Stimulated activated CD4-positive, alpha-beta T cell treated with anti-CD3 and anti-CD28 coated beads, Interleukin-4, amount 100 ng/mL, for 48 hours (primary cell): ENCODE measurements at regions not wholly inside any gene's neighbourhood (a gene's known extent, or its start where the extent isn't known, plus 50 kb on each side); places are given as distances from the start of the nearest gene placed in this dataset.

Experiments used
- DNase-seq, 2 donors: peaks; one replicate each; pipeline ENCODE4 v3.0.0-alpha.2; 2020; ENCODE audit warnings: low read depth in 2 of 2

DNA sequence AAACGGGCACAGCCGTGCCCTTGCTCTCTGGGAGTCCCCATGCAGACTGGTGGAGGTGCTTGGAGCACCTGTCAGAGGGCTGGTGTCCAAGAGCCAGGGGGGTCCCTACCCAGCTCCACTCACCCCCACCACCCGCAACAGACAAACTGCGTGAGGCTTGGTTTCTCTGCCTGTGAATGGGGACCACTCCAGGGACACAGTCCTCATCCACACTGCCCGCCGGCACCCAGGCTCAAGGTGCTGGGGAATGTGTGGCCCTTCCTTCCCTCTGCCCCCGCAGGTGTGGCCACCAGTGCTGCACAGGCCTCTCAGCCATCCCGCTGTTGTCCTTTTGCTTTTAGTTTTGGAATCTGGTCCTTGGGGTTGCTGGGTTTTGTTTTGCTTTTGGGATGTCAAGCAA is 136.5 kb upstream of the ZNF236 start:
- no peak for DNase-seq

DNA sequence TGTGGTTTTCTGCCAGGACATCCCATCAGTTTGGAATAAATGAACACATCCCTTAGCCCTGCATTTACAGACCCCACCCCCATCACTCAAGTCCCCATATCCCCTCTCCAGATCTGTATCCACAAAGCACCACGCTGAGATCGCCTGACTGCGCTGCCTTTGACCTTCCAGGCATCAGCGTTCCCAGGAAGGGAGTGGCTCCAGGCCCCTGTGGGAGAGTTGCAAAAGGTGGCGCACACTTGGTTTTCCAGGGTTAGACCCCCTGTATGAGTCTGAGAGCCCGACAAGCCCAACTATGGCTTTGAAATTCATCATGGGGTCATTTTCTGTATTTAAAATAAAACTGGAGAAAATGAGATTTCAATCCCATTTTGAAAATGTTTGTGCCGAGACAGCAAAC is 137.0 kb upstream of the ZNF236 start:
- no peak for DNase-seq

GRCh38 chr18:76684265-76684664 is 138.1 kb upstream of the ZNF236 start:
- DNase-seq, result no peak

DNA sequence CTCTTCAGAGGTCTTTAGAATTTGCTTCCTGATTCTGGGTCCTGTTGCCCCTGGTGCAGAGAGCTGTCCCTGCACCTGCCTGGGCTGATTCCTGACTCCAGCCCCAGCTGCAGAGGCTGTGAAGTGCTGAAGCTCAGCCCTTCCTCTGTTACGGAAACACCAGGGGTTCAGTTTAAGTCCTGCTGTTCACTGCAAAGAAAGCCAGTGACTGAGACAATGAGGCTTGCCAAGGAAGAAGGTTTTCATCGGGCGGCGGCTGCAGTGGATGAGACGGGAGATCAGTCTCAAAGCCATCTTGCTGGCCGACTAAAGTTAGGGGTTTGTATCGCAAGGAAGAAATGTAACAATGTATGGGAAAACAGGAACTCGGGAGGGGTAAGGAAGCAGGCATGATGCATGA is 142.4 kb upstream of the ZNF236 start:
- no peak for DNase-seq

DNA sequence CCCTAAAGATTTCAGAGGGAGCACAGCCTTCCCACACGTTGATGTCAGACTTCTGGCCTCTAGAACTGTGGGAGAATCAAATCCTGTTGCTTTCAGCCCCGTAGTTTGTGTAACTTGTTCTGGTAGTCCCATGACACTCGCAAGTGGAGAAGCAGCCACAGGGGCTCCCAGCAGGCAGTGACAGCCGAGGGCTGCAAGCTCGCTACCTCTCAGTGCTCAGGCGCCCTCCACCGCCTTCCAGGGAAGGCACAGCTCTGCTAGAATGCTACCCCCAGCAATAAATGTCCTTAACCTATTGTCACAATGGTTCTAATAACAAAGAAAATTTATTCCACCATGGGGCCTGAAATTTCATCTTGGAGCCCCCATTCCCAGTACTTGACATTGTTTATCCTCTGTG is 143.1 kb upstream of the ZNF236 start:
- DNase-seq, result no peak

- no peak for DNase-seq
Measured at GRCh38 chr18:76678248-76678647, 144.1 kb upstream of the ZNF236 start.

DNA sequence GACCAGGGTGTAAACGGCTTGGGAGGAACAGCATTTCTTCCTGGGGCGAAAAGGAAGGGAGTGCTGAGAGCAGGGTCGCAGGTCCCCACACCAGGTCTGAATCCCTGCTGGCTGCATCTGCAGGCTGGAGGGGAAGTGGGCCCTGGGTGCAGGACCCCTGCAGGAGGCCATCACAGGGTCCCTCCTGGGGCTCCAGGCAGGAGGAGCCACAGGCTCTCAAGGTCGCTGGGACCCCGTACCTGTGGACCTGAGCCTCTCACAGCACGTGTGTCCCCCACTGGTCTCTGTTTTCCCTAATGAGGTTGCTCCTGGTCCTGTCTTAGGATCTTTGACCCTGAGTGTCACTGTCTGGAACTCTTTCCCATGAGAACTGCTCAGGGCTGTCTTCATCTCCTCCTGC is 147.8 kb upstream of the ZNF236 start:
- no peak for DNase-seq

DNA sequence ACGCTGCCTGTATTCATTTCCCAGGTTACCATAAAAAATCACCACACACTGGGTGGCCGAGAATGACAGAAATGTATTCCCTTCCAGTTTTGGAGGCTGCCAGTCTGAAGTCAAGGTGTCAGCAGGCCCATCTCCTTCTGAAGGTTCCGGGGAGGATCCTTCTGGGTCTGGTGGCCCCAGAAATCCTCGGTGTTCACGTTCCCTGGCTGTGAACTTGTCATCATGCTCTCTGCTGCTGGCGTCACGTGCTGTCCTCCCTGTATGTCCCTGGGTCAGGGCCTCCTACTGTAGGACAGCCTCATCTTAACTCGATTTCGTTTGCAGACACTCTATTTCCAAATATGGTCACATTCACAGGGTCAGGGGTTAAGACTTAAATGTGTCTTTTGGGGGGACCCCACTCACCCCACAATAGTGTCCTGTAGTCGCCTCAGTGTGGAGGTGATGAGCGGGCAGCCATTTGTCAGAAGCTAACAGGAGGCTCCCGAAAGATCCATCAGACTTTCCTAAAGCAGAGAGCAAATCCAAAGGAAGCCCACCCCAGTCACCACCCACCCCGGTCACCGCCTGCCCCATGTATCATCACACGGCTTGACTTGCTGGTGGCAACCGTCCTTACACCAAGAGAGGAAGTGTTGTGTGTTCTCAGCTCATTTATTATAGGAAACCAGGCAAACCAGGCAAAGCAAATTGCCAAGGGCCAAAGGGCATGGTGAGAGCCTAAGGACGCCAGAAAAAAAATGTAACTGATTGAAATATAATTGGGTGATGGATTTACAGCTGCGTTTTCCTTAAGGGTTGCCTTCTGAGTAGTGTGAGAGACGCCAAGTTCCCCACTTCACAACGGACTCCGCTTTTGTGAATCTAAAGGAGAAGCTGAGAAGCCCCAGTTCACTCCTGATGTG is 148.8 kb upstream of the ZNF236 start:
- DNase-seq, result no peak

GRCh38 chr18:76672627-76673026 is 149.7 kb upstream of the ZNF236 start:
- DNase-seq, result no peak

DNA sequence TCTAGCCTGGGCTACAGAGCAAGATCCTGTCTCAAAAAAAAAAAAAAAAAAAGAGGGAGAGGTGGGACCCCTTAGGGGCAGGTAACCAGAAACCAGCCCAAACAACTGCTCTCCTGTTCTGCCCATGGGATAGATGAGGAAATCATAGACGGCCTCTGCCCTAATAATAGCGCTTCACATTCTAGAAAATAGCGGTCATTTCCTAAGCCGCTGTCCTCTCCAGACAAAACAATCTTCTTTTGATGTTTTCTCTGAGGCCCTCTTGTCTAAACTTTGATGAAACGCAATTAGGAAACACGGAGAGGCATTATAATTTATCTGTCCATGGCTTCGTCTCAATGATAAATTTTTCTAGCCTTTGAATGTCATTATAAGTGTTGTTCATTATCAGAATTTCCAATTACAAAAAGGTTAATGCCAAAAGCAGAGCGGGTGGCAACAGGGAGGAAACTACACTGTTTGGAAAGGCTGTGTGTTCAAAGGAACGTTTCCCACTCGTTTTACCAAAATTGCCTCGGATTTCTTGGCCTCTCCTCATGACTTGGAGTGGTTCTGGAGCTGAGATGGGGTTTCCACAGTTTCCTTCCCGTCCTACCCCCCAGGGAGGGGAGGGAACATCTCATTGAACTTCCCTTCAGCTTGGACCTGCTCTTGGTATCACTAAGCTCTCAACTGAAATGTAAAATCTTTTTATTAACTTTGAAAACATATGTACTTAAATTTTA is 151.6 kb upstream of the ZNF236 start:
- no peak for DNase-seq

DNA sequence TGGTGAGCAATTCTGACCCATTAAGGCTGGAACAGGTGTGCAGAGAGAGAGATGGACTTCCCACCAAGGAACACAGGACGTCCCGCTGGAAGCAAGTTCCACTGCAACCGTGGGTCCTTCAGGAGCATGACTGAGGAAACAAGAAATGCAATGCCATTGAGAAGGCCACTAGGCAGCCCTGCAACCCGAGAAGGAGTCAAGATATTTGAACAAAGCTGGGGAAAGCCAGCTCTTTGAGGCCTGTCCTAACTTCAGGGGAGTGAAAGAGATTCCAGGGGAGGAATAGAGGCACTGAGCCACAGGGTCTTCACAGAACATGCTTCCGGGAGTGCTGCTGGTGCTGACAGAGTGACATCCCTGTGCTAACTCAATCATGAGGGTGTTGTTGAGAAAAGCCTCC is 153.8 kb upstream of the ZNF236 start:
- DNase-seq, result no peak

GRCh38 chr18:76668119-76668518 is 154.2 kb upstream of the ZNF236 start:
- DNase-seq, result no peak

DNA sequence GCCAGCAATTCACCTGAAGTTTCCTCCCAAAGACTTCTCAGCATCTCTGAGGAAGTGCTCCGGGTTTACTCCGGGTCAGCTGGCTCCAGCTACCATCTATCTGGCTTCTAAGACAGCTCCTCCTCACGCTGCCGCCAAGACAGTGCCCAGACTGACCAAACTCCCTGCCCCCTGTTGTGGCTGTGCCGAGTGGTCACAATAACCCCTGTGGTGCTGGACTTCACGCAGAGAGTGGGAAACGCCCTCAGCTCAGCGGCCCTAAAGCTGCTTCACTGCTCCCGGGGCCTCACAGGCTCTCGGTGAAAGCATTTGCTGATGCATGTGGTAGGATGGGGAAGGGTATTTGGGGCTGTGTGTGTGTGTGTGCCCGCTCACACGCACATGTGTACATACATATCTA is 154.8 kb upstream of the ZNF236 start:
- no peak for DNase-seq

DNA sequence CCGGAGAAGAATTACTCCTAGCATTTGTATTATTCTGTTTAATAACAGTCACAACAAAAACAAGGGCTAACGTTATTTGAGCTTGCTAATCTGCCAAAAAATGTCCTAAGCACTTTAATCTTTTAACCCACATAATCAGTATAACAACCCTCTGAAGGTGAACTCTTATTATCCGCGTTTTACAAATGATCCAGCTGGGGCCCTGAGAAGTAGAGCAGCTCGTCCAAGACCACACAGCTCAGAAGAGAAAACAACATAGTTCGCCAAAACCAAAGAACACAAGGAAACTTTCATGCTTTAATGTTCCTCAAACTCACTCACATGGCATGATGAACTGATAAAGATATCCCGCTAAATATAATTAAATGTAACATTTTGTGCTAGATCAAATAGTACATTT is 159.7 kb upstream of the ZNF236 start:
- no peak for DNase-seq

- DNase-seq, result no peak
Measured at GRCh38 chr18:76660571-76661192, 161.7 kb upstream of the ZNF236 start.

GRCh38 chr18:76658627-76659026 is 163.6 kb upstream of the ZNF516 start:
- DNase-seq, result peak in 1 of 2 donors; percentile 25

- DNase-seq, result no peak
Measured at GRCh38 chr18:76657911-76658470, 162.9 kb upstream of the ZNF516 start.

GRCh38 chr18:76656925-76657827 is 162.1 kb upstream of the ZNF516 start:
- no peak for DNase-seq

DNA sequence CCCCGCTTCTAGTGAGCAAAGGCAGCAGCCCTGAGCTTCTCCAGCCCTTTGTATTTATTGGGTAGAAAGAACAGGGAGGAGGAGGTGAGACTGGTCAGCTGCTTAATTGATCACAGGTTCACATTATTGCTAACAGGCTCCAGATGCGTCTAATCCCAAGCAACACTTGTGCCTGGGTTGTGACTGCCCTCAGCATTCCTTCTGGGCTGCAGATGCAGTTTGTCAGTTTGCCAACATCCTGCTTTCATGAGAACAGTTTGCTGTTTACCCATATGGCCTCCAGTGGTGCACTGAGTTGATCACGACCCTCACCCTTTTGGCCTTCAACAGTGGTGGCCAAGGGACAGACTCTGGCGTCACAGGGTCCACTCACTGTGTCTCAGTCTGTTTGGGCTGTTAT is 159.5 kb upstream of the ZNF516 start:
- no peak for DNase-seq

DNA sequence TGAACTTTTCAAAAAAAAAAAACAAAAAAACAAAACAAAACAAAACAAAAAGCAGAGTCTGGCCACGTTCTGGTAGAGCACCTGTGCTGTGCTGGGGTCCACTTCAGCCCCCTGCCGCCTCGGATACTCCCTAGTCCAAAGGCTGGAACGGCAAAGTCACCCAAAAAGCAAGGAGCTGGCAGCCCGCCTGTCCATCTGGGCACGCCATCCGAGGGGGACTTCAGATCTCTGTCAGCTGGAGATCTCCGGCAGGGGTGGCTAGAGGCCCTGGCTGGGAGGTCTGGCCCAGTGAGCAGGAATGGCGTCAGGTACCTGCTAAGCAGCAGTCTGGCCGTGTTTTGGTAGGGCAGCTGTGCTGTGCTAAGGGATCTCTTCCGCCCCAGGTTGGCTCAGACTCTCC is 152.3 kb upstream of the ZNF516 start:
- no peak for DNase-seq

DNA sequence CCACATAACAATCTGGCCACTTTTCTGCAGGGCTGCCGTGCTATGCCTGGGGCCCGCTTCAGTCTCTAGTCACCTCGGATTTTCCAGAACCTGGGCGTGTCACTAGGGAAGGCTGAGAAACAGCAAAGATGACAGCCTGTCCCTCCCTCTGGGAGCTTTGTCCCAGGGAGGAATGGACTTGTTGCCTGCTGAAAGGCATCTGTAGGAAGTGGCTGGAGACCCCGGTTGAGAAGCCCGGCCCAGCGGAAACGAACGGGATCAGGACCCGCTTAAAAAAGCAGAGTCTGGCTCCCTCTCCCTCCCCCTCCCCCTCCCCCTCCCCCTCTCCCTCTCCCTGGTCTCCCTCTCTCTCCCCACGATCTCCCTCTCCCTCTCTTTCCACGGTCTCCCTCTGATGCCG is 149.5 kb upstream of the ZNF516 start:
- DNase-seq, result no peak
